CD14-positive monocyte (primary cell): ENCODE measurements at regions not wholly inside any gene's neighbourhood (a gene's known extent, or its start where the extent isn't known, plus 50 kb on each side); places are given as distances from the start of the nearest gene placed in this dataset.

Experiments
- DNase-seq, 3 donors: peaks; one replicate each; pipeline ENCODE4 v3.0.0-alpha.2; 2011 to 2022
- H2AFZ ChIP-seq: 2 replicates; pipeline ENCODE4 v1.6.0; 2012; ENCODE audit warnings: mild to moderate bottlenecking, low read depth, low read length, inconsistent platforms; ENCODE audit not compliant: insufficient read depth, poor library complexity, severe bottlenecking
- H3K27ac ChIP-seq, 2 donors: 1 replicate in 1 of 2; 2 replicates in 1 of 2; pipeline ENCODE4 v1.5.1; 2012 to 2013; ENCODE audit warnings: low read length in 2 of 2, control low read depth in 1 of 2, inconsistent platforms in 1 of 2, low read depth in 1 of 2, mild to moderate bottlenecking in 1 of 2
- H3K27me3 ChIP-seq, 2 donors: one replicate each; pipeline versions ENCODE4 v1.6.0 to v1.6.1; 2011 to 2013; ENCODE audit warnings: low read length in 2 of 2; ENCODE audit not compliant: control insufficient read depth in 2 of 2, insufficient read depth in 2 of 2
- H3K36me3 ChIP-seq, 2 donors: replicated peaks in 1 of 2; 1 replicate in 1 of 2; 2 replicates in 1 of 2; pipeline versions ENCODE4 v1.5.1 to v1.6.1; 2012 to 2013; ENCODE audit warnings: low read length in 2 of 2, control low read depth in 1 of 2, inconsistent platforms in 1 of 2, mild to moderate bottlenecking in 1 of 2; ENCODE audit not compliant: insufficient read depth in 2 of 2, control insufficient read depth in 1 of 2
- H3K4me1 ChIP-seq, 2 donors: 1 replicate in 1 of 2; 2 replicates in 1 of 2; pipeline versions ENCODE4 v1.5.1 to v1.6.1; 2012 to 2013; ENCODE audit warnings: low read length in 2 of 2, control low read depth in 1 of 2, inconsistent platforms in 1 of 2, mild to moderate bottlenecking in 1 of 2, moderate library complexity in 1 of 2; ENCODE audit not compliant: insufficient read depth in 2 of 2, control insufficient read depth in 1 of 2
- H3K4me2 ChIP-seq: replicated peaks from 2 replicates; pipeline ENCODE3; 2012; ENCODE audit warnings: low read length, moderate library complexity, mild to moderate bottlenecking; ENCODE audit not compliant: poor library complexity, severe bottlenecking; ENCODE audit errors: extremely low read depth
- H3K4me3 ChIP-seq, 3 experiments: fragments of 200-600 bp in 1 of 3; sonication (generic) in 1 of 3; replicated peaks in 1 of 3; 1 replicate in 2 of 3; 2 replicates in 1 of 3; pipeline ENCODE4 v1.5.1; 2011 to 2013; ENCODE audit warnings: low read length in 3 of 3, mild to moderate bottlenecking in 3 of 3, control low read depth in 2 of 3, low read depth in 2 of 3, inconsistent platforms in 1 of 3, moderate library complexity in 1 of 3
- H3K79me2 ChIP-seq: 2 replicates; pipeline ENCODE4 v1.6.0; 2012; ENCODE audit warnings: mild to moderate bottlenecking, control low read depth, inconsistent platforms, low read length, moderate library complexity; ENCODE audit not compliant: insufficient read depth
- H3K9ac ChIP-seq: 2 replicates; pipeline ENCODE4 v1.6.0; 2017; ENCODE audit warnings: low read length, mild to moderate bottlenecking; ENCODE audit not compliant: insufficient read depth, poor library complexity, severe bottlenecking
- H3K9me3 ChIP-seq, 2 donors: replicated peaks in 1 of 2; 1 replicate in 1 of 2; 2 replicates in 1 of 2; pipeline versions ENCODE4 v1.5.1 to v1.6.1; 2012 to 2013; ENCODE audit warnings: low read length in 2 of 2, control low read depth in 1 of 2; ENCODE audit not compliant: control insufficient read depth in 1 of 2, insufficient read depth in 1 of 2
- H4K20me1 ChIP-seq: 2 replicates; pipeline ENCODE4 v1.6.0; 2012; ENCODE audit warnings: mild to moderate bottlenecking, low read length, control low read depth, moderate library complexity; ENCODE audit not compliant: insufficient read depth
- H3K27ac Mint-ChIP-seq, 7 donors: one replicate each; pipeline ENCODE4 v1.8.0; 2020; ENCODE audit warnings: mild to moderate bottlenecking in 7 of 7, mixed read lengths in 7 of 7, moderate library complexity in 6 of 7, inconsistent platforms in 2 of 7
- H3K27me3 Mint-ChIP-seq, 3 donors: one replicate each; pipeline ENCODE4 v1.8.0; 2021 to 2022; ENCODE audit warnings: low read depth in 3 of 3, mild to moderate bottlenecking in 3 of 3, mixed read lengths in 3 of 3, moderate library complexity in 3 of 3, inconsistent platforms in 1 of 3
- H3K36me3 Mint-ChIP-seq, 2 donors: one replicate each; pipeline ENCODE4 v1.8.0; 2020; ENCODE audit warnings: mixed read lengths in 2 of 2, inconsistent platforms in 1 of 2, mild to moderate bottlenecking in 1 of 2
- H3K4me1 Mint-ChIP-seq: one replicate; pipeline ENCODE4 v1.8.0; 2020; ENCODE audit warnings: mild to moderate bottlenecking, mixed read lengths
- H3K4me3 Mint-ChIP-seq, 2 donors: one replicate each; pipeline ENCODE4 v1.8.0; 2020; ENCODE audit warnings: mild to moderate bottlenecking in 2 of 2, mixed read lengths in 2 of 2, moderate library complexity in 1 of 2
- H3K9me3 Mint-ChIP-seq, 7 donors: one replicate each; pipeline ENCODE4 v1.8.0; 2020 to 2022; ENCODE audit warnings: mixed read lengths in 7 of 7, mild to moderate bottlenecking in 6 of 7, moderate library complexity in 6 of 7, inconsistent platforms in 2 of 7
- CTCF ChIP-seq: fragments of 200-600 bp; IDR thresholded peaks from one replicate; pipeline ENCODE4 v1.8.0; 2022; ENCODE audit warnings: antibody characterized with exemption, mild to moderate bottlenecking
- WGBS: methylation state at CpG from one replicate; pipeline ENCODE4 v1.1.5; 2013; ENCODE audit warnings: missing lambda C conversion rate; ENCODE audit not compliant: insufficient coverage; 5-methylcytosine and 5-hydroxymethylcytosine counted together
- intact Hi-C, 2 donors: fragments of 100-400 bp; cut with micrococcal nuclease; formaldehyde crosslinking; loops; one replicate each; pipeline versions ENCODE4 v1.15.0 to v1.15.1; 2023

- intact Hi-C loops, result no loop called here
- TF ChIP-seq CTCF, result no peak
- whole genome bisulfite sequencing, result no CpG with 5 or more reads among the region's 4 CpGs
- no peak overlapping the region for H3K27ac Mint-ChIP-seq
- H3K27me3 Mint-ChIP-seq, result peaks cover 2 to 9% (median 6%) of the 10 kb centered on the region in 3 donors
- Histone ChIP-seq H3K4me3 (no peak overlapping the region), H2AFZ (no peak overlapping the region), H3K4me2 (no peak overlapping the region), H3K27ac (no peak overlapping the region), H3K79me2 (no peaks in the 10 kb centered on the region), H3K9ac (no peak overlapping the region), H3K4me1 (no peaks in the 10 kb centered on the region), H3K36me3 (no peaks in the 10 kb centered on the region), H3K9me3 (no peaks in the 10 kb centered on the region), H4K20me1 (no peaks in the 10 kb centered on the region), H3K27me3 (no peaks in the 10 kb centered on the region)
- no peaks in the 10 kb centered on the region for H3K36me3 Mint-ChIP-seq
- H3K4me3 Mint-ChIP-seq, result no peak overlapping the region
- peaks cover 0 to 2% (median 0%) of the 10 kb centered on the region in 7 donors for H3K9me3 Mint-ChIP-seq
- DNase-seq, result no peak
- no peaks in the 10 kb centered on the region for H3K4me1 Mint-ChIP-seq
Observed at GRCh38 chr2:109686921-109687320, 72.8 kb downstream of the SOWAHC start.

DNA sequence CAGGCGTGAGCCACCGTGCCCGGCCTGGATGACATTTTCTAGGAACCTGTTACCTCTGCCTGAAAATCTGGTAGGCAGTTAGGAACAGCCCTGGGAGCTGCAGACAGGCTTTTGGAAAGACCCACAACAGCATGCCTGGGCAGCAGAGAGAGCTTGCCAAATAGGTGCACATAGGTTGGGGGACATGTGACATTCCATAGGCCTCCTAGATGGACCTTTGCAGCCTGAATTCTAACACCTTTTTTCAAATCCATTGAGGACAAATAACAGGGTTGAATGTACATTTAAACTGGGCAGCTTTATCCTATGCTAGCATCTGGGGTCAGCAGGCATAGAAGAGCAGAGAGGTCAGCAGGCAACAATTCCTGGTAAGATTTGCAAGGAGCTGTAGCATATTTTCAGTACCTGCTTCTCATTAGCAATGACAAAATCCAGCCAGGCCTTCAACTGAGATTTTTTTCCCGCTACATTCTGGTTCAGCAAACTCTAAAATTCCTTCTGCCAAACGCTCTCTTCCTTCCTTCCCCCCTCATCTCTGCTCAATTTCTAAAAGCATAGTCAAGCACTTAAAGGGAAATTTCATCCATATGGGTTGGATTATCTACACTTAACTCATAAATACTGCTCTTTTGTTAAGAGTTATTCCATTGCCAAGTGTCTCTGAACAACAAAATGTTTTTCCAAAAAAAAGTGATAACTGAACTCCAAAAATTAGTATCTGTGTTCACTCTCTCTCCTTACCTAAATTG is 75.2 kb downstream of the SOWAHC start:
- Mint-ChIP-seq H3K27ac (no peak overlapping the region), H3K27me3 (peaks cover 2 to 12% (median 6%) of the 10 kb centered on the region in 3 donors), H3K4me3 (no peak overlapping the region), H3K9me3 (peaks cover 0 to 2% (median 0%) of the 10 kb centered on the region in 7 donors), H3K36me3 (no peaks in the 10 kb centered on the region), H3K4me1 (no peaks in the 10 kb centered on the region)
- Histone ChIP-seq H3K9ac (no peak overlapping the region), H2AFZ (no peak overlapping the region), H3K79me2 (no peaks in the 10 kb centered on the region), H4K20me1 (no peaks in the 10 kb centered on the region), H3K27me3 (no peaks in the 10 kb centered on the region), H3K27ac (no peak overlapping the region), H3K4me3 (no peak overlapping the region), H3K4me1 (no peaks in the 10 kb centered on the region), H3K36me3 (no peaks in the 10 kb centered on the region), H3K9me3 (no peaks in the 10 kb centered on the region), H3K4me2 (no peak overlapping the region)
- no peak for DNase-seq
- intact Hi-C loops, result no loop called here
- no peak for TF ChIP-seq CTCF
- WGBS, result 67% methylated on average over 3 of the region's 5 CpGs
